Endodermal cell (in vitro differentiated cells): ENCODE measurements at regions not wholly inside any gene's neighbourhood (a gene's known extent, or its start where the extent isn't known, plus 50 kb on each side); places are given as distances from the start of the nearest gene placed in this dataset.

Source experiments
- DNase-seq: peaks from one replicate; pipeline ENCODE4 v3.0.0-alpha.2; 2017
- H3K27ac ChIP-seq: 2 replicates; pipeline ENCODE4 v1.5.1; 2013; ENCODE audit warnings: mild to moderate bottlenecking, low read depth, low read length, moderate library complexity
- H3K27me3 ChIP-seq: 2 replicates; pipeline ENCODE4 v1.6.1; 2013; ENCODE audit warnings: mild to moderate bottlenecking, low read length, moderate library complexity; ENCODE audit not compliant: insufficient read depth, control insufficient read depth, poor library complexity, severe bottlenecking
- H3K36me3 ChIP-seq: 2 replicates; pipeline ENCODE4 v1.7.0; 2013; ENCODE audit warnings: mild to moderate bottlenecking, low read length, moderate library complexity; ENCODE audit not compliant: control insufficient read depth, insufficient read depth
- H3K4me1 ChIP-seq: one replicate; pipeline ENCODE4 v1.7.0; 2013; ENCODE audit warnings: low read length; ENCODE audit not compliant: control insufficient read depth, insufficient read depth
- H3K4me3 ChIP-seq: 2 replicates; pipeline ENCODE4 v1.5.1; 2013; ENCODE audit warnings: mild to moderate bottlenecking, low read length, moderate library complexity
- H3K9ac ChIP-seq: 2 replicates; pipeline ENCODE4 v1.6.1; 2013; ENCODE audit warnings: mild to moderate bottlenecking, low read length, moderate library complexity; ENCODE audit not compliant: poor library complexity, severe bottlenecking; ENCODE audit errors: extremely low read depth
- H3K9me3 ChIP-seq: 2 replicates; pipeline ENCODE4 v1.6.1; 2013; ENCODE audit warnings: mild to moderate bottlenecking, low read length, moderate library complexity; ENCODE audit not compliant: control insufficient read depth
- H3K27ac Mint-ChIP-seq: 2 replicates; pipeline ENCODE4 v1.8.0; 2020; ENCODE audit warnings: mixed read lengths
- H3K27me3 Mint-ChIP-seq: 2 replicates; pipeline ENCODE4 v1.8.0; 2021; ENCODE audit warnings: mild to moderate bottlenecking, mixed read lengths; ENCODE audit not compliant: insufficient read depth
- H3K36me3 Mint-ChIP-seq: 2 replicates; pipeline ENCODE4 v1.8.0; 2020; ENCODE audit warnings: low read depth, mixed read lengths
- H3K4me1 Mint-ChIP-seq: 2 replicates; pipeline ENCODE4 v1.8.0; 2020; ENCODE audit warnings: mixed read lengths
- H3K4me3 Mint-ChIP-seq: 2 replicates; pipeline ENCODE4 v1.8.0; 2020; ENCODE audit warnings: mild to moderate bottlenecking, moderate library complexity, mixed read lengths
- H3K9me3 Mint-ChIP-seq: 2 replicates; pipeline ENCODE4 v1.8.0; 2020; ENCODE audit warnings: mild to moderate bottlenecking, mixed read lengths
- CTCF ChIP-seq: fragments of 200-600 bp; sonication (generic); conservative IDR thresholded peaks from 2 replicates; pipeline ENCODE4 v1.5.0; 2021; ENCODE audit warnings: antibody characterized with exemption, mild to moderate bottlenecking
- WGBS, 2 experiments: methylation state at CpG; one replicate each; pipeline versions ENCODE4 v1.1.5 to v1.1.7; 2013; ENCODE audit warnings: missing lambda C conversion rate in 2 of 2, mixed read lengths in 1 of 2; ENCODE audit not compliant: insufficient coverage in 1 of 2, insufficient read length in 1 of 2; 5-methylcytosine and 5-hydroxymethylcytosine counted together

DNA sequence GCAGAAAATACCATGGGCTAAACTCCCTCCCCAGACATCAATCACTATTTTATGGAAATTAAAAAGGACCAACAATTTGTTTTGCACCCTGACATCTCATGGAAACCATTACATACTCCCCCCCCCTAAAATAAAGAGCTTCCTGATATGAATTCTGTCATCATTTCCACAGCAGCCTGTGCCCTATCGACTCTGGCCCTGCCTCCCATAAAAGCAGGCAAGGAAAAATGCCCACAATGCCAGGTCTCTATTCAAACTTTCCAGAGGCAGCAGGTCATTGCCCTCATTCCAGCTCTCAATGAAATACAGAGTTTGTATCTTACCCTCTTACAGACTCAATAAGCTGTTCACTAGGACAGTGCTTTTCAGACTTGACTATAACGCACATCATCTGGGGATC is 254.4 kb upstream of the TANK start:
- H3K4me3 Mint-ChIP-seq = no peak overlapping the region

GRCh38 chr2:160906878-160907277 is 253.3 kb upstream of the TANK start:
- Histone ChIP-seq H3K9ac (no peak overlapping the region), H3K4me1 (no peaks in the 10 kb centered on the region), H3K27me3 (no peaks in the 10 kb centered on the region), H3K27ac (no peak overlapping the region), H3K9me3 (no peaks in the 10 kb centered on the region), H3K4me3 (no peak overlapping the region), H3K36me3 (no peaks in the 10 kb centered on the region)
- no peak overlapping the region for H3K27ac Mint-ChIP-seq
- H3K9me3 Mint-ChIP-seq = no peaks in the 10 kb centered on the region
- H3K4me1 Mint-ChIP-seq = peaks cover 5% of the 10 kb centered on the region
- no peak overlapping the region for H3K4me3 Mint-ChIP-seq
- no peaks in the 10 kb centered on the region for H3K36me3 Mint-ChIP-seq
- WGBS, 2 experiments = 90% methylated on average over 1 of the region's 1 CpG; no CpG with 5 or more reads in 1 of the 2 experiments
- peaks cover 6% of the 10 kb centered on the region for H3K27me3 Mint-ChIP-seq
- no peak for DNase-seq
- TF ChIP-seq CTCF = no peak

More for the DNA sequence above, 254.4 kb upstream of the TANK start:
- Mint-ChIP-seq H3K27ac (no peak overlapping the region), H3K27me3 (no peaks in the 10 kb centered on the region), H3K36me3 (no peaks in the 10 kb centered on the region), H3K9me3 (no peaks in the 10 kb centered on the region), H3K4me1 (peaks cover 5% of the 10 kb centered on the region)
- Histone ChIP-seq H3K4me1 (no peaks in the 10 kb centered on the region), H3K27me3 (no peaks in the 10 kb centered on the region), H3K4me3 (no peak overlapping the region), H3K36me3 (no peaks in the 10 kb centered on the region), H3K9ac (no peak overlapping the region), H3K27ac (no peak overlapping the region), H3K9me3 (no peaks in the 10 kb centered on the region)
- TF ChIP-seq CTCF = no peak
- 92 to 100% methylated on average over 2 of the region's 2 CpGs for WGBS, 2 experiments
- DNase-seq = no peak

- peaks cover 5% of the 10 kb centered on the region for H3K4me1 Mint-ChIP-seq
- no peaks in the 10 kb centered on the region for H3K36me3 ChIP-seq
- no peaks in the 10 kb centered on the region for H3K4me1 ChIP-seq
- no peak overlapping the region for H3K27ac Mint-ChIP-seq
- no peaks in the 10 kb centered on the region for H3K9me3 ChIP-seq
- DNase-seq = no peak
- 100% methylated on average over 1 of the region's 1 CpG; no CpG with 5 or more reads in 1 of the 2 experiments for WGBS, 2 experiments
- peaks cover 14% of the 10 kb centered on the region for H3K27me3 Mint-ChIP-seq
- H3K4me3 ChIP-seq = no peak overlapping the region
- TF ChIP-seq CTCF = no peak
- no peak overlapping the region for H3K27ac ChIP-seq
- H3K4me3 Mint-ChIP-seq = no peak overlapping the region
- H3K9ac ChIP-seq = no peak overlapping the region
- H3K9me3 Mint-ChIP-seq = no peaks in the 10 kb centered on the region
- H3K36me3 Mint-ChIP-seq = no peaks in the 10 kb centered on the region
- peaks cover 7% of the 10 kb centered on the region for H3K27me3 ChIP-seq
Measured at GRCh38 chr2:160907738-160908137, 252.5 kb upstream of the TANK start.
